GM19468 (cell line): ENCODE measurements at regions not wholly inside any gene's neighbourhood (a gene's known extent, or its start where the extent isn't known, plus 50 kb on each side); places are given as distances from the start of the nearest gene placed in this dataset.

ENCODE experiments used
- ATAC-seq: cut with Tn5 transposase; IDR thresholded peaks from one replicate; pipeline ENCODE4 v1.9.1; 2021; ENCODE audit warnings: mild to moderate bottlenecking, moderate library complexity, moderate number of reproducible peaks; ENCODE audit not compliant: unreplicated experiment; ENCODE audit errors: extremely low read depth

GRCh38 chr15:37253877-37254276, 153.5 kb upstream of the MEIS2 start:
- no peak for ATAC-seq

- no peak for ATAC-seq
These were observed 159.9 kb upstream of the MEIS2 start for GRCh38 chr15:37260255-37260654.

- ATAC-seq = no peak
These were observed 161.3 kb upstream of the MEIS2 start for GRCh38 chr15:37261685-37262084.

GRCh38 chr15:37262922-37263608, 162.7 kb upstream of the MEIS2 start:
- no peak for ATAC-seq

GRCh38 chr15:37289109-37289765, 188.9 kb upstream of the MEIS2 start:
- no peak for ATAC-seq

- ATAC-seq = no peak
These were observed 191.6 kb upstream of the MEIS2 start for GRCh38 chr15:37291920-37292319.

- no peak for ATAC-seq
These were observed 197.9 kb upstream of the MEIS2 start for GRCh38 chr15:37298271-37298670.

GRCh38 chr15:37339437-37339836, 239.1 kb upstream of the MEIS2 start:
- ATAC-seq = no peak

GRCh38 chr15:37339856-37340255, 239.5 kb upstream of the MEIS2 start:
- no peak for ATAC-seq

- ATAC-seq = no peak
These were observed 240.1 kb upstream of the MEIS2 start for GRCh38 chr15:37340438-37340837.

- ATAC-seq = no peak
These were observed 258.9 kb upstream of the MEIS2 start for GRCh38 chr15:37359101-37359892.

GRCh38 chr15:37359893-37360290, 259.5 kb upstream of the MEIS2 start:
- ATAC-seq = no peak

- ATAC-seq = no peak
These were observed 260.4 kb upstream of the MEIS2 start for GRCh38 chr15:37360724-37361123.

- ATAC-seq = no peak
These were observed 261.3 kb upstream of the MEIS2 start for GRCh38 chr15:37361621-37362020.

- ATAC-seq = no peak
These were observed 262.1 kb upstream of the MEIS2 start for GRCh38 chr15:37362414-37362813.

GRCh38 chr15:37368961-37369360, 268.6 kb upstream of the MEIS2 start:
- ATAC-seq = no peak

GRCh38 chr15:37370941-37371340, 270.6 kb upstream of the MEIS2 start:
- ATAC-seq = no peak

GRCh38 chr15:37372064-37372463, 271.7 kb upstream of the MEIS2 start:
- ATAC-seq = no peak

- ATAC-seq = no peak
These were observed 275.2 kb upstream of the MEIS2 start for GRCh38 chr15:37375519-37375918.

GRCh38 chr15:37377428-37377827, 277.1 kb upstream of the MEIS2 start:
- no peak for ATAC-seq

GRCh38 chr15:37394402-37395099, 294.2 kb upstream of the MEIS2 start:
- ATAC-seq = no peak
